ENCODE measurements at regions not wholly inside any gene's neighbourhood (a gene's known extent, or its start where the extent isn't known, plus 50 kb on each side); places are given as distances from the start of the nearest gene placed in this dataset.

DNA sequence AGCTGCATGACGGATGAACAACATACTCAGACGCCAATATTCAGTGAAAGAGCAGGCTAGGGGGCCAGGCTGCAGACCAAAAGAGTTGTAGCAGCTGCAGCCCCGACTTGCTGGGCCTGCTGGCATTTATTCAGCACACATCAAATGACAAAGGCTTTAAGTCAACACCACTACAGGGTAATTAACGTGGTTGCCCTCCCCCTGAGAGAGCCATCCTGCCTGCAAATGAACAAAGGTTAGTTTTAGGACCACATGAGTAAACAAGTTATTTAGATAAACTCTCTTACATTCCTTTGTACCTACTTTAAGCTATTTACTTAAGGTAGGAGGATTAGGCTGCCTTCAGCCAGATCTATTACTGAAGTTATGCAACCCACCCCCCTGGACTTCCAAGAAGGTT, 1329.1 kb downstream of the PCDH18 start:
- no peak for DNase-seq

DNA sequence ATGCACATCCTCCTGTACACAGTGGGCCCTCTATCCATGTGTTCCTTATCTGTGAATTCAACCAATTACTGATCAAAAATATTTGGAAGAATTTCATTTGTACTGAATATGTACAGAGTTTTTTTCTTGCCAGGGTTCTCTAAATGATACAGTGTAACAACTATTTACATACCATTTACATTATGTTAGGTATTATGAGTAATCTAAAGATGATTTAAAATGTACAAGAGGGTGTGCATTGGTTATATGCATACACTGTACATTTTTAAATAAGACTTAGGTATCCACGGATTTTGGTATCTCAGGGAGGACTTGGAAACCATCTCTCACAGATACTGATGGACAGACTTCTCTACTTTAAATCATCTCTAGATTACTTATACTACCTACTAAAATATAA, 1333.9 kb downstream of the PCDH18 start:
- no peak for DNase-seq

GRCh38 chr4:136194962-136195361, 1337.3 kb downstream of the PCDH18 start:
- DNase-seq = no peak

DNA sequence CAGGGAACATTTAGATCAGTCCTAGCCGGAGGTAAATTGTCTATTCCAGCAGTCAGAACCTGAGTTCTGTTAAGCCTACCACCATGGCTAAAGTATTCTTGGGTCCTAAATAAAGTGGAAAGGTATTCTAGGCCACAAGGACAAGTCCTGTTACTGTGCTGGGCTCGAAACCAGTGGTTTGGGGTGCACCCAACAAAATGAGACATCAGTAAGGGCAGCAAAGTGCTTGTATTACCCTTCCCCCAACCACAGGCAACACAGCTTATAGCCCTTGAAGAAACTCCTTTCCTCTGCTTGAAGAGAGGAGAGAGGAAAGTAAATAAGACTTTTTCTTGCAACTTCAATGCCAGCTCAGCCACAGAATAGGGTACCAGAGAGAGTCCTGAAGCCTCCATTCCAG, 1345.6 kb downstream of the PCDH18 start:
- no peak for DNase-seq

- DNase-seq = no peak
Observed at GRCh38 chr4:136183513-136183912, 1348.8 kb downstream of the PCDH18 start.

DNA sequence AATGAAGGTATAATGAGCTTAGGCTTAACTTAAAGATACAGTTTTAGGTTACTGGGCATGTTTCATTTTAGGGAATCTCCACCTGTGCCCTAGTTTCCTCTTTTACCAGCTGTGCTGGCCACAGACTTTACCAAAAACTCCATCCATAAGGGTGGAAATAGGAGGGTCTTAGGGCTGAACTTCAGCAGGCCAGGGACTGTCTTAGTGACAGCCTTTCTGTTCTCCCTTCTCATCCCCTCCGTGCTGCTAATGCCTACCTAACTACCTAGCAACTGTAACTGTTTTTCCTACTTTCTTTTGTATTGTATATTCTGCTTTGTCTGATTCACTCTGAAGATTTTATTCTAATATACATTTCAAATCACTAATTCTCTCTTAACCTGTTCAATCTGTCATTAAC, 1375.3 kb downstream of the PCDH18 start:
- no peak for DNase-seq

GRCh38 chr4:136150046-136150445, 1382.2 kb downstream of the PCDH18 start:
- DNase-seq = no peak

- DNase-seq = no peak
Observed at GRCh38 chr4:136136601-136137000, 1395.7 kb downstream of the PCDH18 start.

DNA sequence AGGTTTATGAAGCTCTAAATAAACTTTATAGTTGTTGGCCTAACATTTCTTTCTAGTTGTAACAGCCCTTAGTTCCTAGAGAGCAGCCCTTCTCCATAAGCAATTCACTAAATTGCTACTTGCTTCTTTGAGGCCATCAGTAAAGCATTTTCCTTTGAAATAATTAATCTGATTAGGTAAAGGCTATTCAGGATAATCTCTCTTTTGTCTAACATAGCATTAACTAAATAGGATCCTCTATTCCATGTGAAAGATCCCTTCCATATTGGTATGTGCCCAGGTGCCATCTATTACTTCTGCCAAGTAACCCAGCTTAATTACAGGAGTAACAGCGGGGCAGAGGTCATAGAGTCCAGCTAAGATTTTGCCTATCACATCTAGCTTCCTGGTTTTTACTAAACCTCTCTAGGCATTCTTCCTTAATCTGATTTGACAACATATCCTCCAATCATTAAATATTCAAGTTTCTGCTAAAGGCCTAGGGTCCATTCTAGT, 1408.0 kb downstream of the PCDH18 start:
- no peak for DNase-seq

- no peak for DNase-seq
Observed at GRCh38 chr4:136121426-136121825, 1410.9 kb downstream of the PCDH18 start.

GRCh38 chr4:136113921-136114320, 1418.4 kb downstream of the PCDH18 start:
- DNase-seq = no peak

- DNase-seq = no peak
Observed at GRCh38 chr4:136112116-136112515, 1420.2 kb downstream of the PCDH18 start.

DNA sequence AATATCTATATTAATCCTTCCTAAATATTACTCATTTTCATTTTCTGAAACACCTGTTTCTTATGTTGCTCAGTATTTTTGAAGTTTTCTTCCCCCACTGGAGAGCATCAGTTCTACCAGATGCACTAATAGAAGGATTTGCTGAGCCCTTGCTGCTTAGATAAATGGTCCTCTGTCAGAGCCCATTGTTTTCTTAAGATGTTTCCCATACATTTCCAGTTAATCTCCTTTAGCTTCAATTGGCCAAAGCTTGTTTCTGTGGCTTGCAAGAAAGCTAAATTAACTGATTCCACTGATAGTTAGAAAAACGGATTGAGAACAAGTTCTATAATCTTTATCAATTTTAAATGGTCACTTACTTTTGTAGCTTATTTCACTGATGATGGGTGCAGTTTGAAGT, 1425.5 kb downstream of the PCDH18 start:
- DNase-seq = no peak

GRCh38 chr4:136103616-136104015, 1428.7 kb downstream of the PCDH18 start:
- no peak for DNase-seq

- no peak for DNase-seq
Observed at GRCh38 chr4:136097676-136098075, 1434.6 kb downstream of the PCDH18 start.

DNA sequence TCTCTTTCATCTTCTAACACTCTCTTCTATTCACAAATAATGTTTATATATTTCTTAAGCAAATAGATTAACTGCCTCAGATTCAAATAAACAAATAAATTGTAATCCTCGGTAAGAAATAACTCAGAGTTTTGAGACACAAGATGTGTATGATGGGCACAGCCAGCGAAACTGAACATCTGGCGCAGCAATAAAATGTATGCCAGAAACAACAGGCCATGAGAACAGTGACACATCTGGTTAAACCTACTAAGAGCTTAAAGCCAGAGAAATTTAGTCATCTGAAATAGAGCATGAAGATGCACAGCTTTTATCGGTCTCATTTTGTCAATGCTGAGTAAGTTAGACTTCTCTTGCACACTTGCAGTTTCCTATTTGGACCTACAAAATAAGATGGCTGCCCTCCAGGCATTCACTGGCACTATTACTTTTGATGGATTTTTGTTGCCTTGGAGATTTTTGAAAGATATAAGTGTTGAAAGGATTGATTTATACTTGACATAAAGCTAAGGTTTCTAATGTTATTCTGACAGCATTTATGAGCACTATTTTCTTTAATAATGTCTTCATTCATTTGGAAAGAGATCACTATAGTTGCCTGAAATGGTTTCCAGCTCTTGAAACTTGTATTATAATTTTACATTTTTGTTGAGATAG, 1444.0 kb downstream of the PCDH18 start:
- DNase-seq = no peak

GRCh38 chr4:136078976-136079375, 1453.3 kb downstream of the PCDH18 start:
- DNase-seq = no peak

DNA sequence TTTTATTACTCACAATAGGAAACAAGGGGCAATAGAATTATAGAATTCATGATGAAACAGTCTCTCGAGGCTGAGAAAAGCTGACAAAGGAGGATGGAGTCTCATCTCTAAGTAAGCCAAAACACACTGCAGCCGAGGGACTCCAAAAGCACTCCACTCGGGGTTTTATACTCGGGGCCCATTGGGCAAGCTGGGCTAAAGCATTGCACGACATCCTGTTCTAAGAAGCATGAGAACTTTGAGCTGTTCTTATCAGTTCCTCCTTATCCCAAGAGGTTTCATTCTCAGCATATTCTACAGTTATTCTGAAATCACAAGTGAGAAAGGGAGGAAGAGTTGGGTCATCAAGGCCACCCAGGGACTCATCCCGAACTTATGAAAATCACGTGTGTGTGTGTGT, 1475.5 kb downstream of the PCDH18 start:
- DNase-seq = no peak

GRCh38 chr4:136055360-136055759, 1476.9 kb downstream of the PCDH18 start:
- DNase-seq = no peak

DNA sequence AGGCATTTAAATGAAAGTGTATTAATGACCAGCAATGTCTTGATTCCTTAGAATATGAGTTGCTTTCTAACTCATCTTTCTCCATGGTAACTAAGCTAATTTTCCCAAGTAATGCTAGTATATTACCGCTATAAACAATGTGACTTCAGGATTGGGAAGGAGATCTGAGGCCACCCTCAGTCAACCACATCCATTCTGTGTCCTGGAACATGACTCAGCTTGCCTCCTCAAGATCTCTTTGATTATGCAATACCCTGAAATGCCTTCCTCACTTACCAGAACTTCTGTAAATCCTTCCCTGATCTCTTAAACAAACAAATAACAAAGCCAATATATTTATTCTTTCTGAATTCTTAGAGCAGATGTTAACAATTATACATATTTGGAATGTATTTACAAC, 1495.5 kb downstream of the PCDH18 start:
- DNase-seq = no peak

GRCh38 chr4:136032391-136032790, 1499.9 kb downstream of the PCDH18 start:
- no peak for DNase-seq

GRCh38 chr4:136025540-136025939, 1506.8 kb downstream of the PCDH18 start:
- no peak for DNase-seq

DNA sequence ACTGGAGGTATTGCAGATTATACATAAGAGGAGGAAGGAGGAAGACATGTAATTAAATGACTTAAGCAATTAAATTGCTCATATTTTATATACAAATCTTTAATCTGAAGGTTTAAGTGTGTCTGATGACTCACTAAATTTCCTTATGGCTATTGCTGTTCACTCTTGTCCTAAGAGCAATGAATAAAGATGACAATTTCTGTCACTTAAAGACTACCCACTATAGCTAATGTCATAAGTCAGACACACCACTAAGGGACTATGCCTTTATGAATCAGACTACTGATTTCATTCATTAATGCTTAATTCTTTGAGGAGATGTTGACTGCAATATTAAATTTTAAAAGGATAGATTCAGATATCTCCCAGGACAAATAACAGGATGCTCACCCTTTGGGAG, 1514.7 kb downstream of the PCDH18 start:
- DNase-seq = no peak

DNA sequence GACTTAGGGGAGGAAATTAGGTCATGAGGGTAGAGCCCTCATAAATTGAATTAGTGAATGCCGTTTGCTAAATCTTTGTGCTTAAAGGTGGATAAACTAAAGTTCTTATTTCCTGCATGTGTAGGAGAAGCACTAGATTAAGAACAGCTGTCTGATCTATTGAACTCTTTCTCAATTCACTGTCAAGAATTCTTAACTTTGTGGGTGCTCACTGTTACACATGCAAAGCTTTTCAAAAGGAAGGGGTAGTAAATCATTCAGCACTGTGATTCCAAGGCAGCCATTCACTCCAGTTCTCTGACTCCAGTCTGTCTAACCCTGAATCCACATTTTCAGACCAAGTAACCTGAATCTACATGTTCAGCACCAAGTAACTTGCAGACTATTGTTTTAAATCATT, 1520.1 kb downstream of the PCDH18 start:
- no peak for DNase-seq

DNA sequence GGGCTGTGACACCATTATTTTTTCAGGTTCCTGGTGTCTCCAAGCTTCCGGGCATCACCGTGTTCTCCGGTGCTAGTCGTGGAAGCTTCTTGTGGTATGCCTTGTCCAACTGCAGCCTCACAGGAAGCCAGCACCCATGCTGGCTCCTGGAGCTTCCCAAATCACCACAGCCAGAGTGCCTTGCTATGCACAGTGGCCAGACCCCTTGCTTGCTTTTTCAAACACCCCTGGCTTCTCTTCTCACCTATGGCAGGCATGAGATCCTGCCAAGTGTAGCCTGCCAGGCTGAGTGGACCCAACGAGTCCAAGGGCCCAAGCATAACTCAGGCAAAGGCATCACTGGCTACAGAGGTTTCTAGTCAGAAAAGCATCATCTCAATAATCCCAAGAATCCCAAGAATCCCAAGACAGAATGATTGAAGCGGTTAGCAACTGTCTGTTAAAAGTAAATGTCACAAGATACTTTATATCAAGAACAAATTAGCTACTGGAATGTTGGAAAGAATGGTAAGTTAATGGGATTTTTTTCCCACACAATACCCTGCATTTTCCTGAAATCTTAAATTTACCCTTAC, 1522.9 kb downstream of the PCDH18 start:
- DNase-seq = no peak

Measured in NCI-H2227 treated with DMSO at 0.1 percent for 48 hours (cell line).